GM12873 (cell line): ENCODE measurements at regions not wholly inside any gene's neighbourhood (a gene's known extent, or its start where the extent isn't known, plus 50 kb on each side); places are given as distances from the start of the nearest gene placed in this dataset.

Source experiments
- TF ChIP-seq, protein P1 (sequence below): IDR thresholded peaks from 2 replicates; pipeline ENCODE4 v1.5.1; 2012; ENCODE audit warnings: low read depth, mild to moderate bottlenecking, moderate library complexity, low read length, control low read depth; ENCODE audit not compliant: insufficient read depth; ENCODE audit errors: missing control alignments

DNA sequence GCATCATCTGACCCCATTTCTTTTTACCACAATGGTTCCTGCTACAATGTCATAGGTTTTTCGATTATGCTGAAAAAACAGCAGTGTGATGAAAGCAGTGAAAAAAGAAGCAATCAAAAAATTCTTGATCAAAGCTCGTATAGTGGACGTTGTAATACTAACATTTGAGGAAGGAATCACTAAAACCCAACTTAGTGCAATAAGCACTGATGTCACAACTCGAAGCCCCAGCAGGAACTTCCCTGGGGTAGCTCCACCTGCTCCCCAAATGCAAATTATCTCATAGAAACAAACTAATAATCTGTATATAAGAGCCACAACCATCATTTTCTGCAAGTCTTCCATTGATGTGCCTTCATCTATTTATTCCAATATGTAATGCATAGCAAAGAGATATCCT is 285.6 kb upstream of the SGK1 start:
- TF ChIP-seq, protein P1, sequence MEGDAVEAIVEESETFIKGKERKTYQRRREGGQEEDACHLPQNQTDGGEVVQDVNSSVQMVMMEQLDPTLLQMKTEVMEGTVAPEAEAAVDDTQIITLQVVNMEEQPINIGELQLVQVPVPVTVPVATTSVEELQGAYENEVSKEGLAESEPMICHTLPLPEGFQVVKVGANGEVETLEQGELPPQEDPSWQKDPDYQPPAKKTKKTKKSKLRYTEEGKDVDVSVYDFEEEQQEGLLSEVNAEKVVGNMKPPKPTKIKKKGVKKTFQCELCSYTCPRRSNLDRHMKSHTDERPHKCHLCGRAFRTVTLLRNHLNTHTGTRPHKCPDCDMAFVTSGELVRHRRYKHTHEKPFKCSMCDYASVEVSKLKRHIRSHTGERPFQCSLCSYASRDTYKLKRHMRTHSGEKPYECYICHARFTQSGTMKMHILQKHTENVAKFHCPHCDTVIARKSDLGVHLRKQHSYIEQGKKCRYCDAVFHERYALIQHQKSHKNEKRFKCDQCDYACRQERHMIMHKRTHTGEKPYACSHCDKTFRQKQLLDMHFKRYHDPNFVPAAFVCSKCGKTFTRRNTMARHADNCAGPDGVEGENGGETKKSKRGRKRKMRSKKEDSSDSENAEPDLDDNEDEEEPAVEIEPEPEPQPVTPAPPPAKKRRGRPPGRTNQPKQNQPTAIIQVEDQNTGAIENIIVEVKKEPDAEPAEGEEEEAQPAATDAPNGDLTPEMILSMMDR, result no peak

DNA sequence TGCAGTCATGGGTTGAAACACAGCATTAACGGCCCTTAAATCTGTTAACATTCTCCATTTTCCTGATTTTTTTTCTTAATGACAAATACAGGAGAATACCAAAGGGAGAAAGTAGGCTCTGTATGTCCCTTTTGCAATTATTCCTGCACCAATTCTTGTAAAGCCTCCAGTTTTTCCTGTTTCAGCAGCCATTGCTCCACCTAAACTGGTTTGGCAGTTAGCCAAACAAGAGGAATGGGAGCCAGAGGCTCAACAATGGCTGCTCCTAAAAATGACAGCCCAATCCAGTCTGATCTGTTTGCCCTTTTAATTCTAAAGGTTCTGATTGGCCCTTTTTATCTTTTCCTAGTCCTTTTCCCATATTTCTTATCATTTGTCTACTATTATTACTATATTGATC is 284.2 kb upstream of the SGK1 start:
- TF ChIP-seq, protein P1, result no peak

DNA sequence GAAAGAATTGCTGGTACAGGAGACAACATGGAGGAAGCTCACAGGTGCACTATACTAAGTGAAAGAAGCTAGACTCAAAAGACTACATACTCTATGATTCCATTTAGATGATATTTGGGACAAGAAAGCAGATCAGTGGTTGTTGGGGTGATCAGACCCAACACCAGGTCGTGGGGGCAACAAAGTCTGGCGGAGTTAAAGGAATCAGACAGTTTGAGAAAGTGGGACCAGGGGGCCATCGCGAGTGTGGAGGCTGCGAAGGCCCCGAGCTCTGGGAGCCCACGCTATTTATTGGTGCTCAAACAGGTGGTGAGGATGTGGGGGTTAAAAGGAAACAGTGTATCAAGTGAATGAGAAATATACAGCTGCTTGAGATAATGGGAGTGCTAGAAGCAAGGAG is 282.8 kb upstream of the SGK1 start:
- TF ChIP-seq, protein P1, result no peak

DNA sequence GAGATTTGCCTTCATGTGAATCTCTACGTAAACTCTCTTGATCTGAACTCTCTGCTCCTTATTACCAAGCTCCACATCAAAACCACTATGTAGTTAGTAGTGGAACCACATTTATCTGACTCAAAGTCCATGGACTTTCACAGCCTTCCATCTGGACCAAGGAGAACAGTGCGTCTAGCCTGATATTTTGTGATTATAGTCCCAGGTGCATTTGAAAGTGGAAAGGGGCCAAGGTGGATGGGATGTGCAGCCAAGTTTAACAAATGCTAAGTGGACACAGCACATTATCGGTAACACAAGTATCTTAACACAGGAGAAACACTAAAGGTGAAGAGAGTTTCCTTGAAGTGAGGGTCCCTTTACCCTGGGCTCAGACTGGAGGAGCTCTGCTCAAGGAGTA is 281.2 kb upstream of the SGK1 start:
- TF ChIP-seq, protein P1, result no peak

DNA sequence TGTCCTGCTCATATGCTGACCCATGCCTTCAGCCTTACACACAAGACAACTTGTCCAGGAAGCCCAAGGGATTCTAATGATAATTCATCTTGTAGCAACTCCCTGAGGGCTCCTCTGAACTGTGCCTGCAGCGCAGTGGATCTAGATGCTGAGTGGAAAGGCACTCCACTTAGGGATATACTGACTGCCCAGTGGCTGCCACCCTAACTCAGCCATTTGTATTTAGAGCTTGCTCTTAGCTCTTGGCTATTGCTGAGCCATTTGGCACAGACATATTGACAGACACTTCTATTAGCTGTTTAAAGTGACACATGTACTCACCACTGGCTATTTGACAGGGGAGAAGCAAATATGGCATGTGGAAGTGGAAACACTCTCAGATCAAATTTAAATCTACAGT is 278.3 kb upstream of the SGK1 start:
- TF ChIP-seq, protein P1, result no peak

DNA sequence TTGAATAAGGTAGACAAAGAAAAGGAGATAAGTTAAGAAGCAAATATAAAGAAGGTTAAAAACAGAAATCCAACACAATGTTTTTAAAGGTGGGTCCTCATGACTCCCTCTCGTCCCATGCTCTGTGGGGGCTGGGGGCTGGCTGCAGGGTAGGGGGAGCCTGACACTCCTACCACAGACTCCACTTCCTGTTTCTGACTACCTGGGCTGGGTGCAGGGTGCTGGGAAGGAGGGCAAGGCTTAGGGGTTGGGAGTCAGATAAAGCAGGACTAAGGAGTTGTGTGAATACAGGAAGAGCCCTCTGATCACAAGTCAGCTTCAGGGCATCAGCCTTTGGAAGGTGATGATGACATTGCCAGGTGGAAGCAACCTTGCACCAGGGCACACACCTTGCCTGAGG is 277.0 kb upstream of the SGK1 start:
- TF ChIP-seq, protein P1, result no peak

DNA sequence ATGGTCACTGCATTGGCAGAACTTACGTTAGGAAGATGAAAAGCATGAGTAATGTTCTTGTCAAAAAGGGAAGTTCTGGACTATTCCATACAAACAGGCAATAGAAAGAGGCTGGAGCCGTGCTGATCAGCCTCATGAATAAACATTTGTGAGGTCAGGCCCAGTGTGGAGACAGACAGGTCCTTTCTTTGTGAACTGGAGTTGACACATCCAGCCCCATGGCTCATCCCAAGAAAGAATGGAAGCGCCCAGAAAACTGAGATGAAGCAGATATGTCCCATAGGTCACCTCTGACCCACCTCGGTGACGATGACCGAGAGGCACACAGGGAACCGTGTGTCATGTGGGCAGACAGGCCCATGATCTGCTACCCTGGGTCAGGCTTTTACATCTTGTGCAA is 276.0 kb upstream of the SGK1 start:
- TF ChIP-seq, protein P1, result no peak

DNA sequence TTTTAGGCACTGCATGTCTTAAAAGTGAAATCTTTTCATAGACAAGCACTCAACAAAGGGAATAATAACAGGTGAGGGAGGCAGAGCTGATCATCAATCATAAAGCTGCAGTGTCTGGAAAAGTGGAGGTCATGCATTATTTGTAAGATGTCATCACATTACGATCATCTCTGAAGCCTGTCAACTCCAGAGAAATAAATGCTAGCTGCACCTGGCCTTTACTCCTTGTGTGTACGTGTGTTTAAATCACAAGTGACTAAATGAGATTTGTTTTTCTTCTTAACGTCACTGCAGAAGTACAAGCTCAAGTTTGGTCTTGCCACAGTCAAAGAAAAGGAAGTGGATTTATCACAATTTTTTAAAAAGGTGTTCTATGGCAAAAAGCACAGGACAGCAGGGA is 275.5 kb upstream of the SGK1 start:
- TF ChIP-seq, protein P1, result no peak
